Stimulated activated CD4-positive, alpha-beta T cell treated with anti-CD3 and anti-CD28 coated beads, Interleukin-4, amount 100 ng/mL, for 1 hour (primary cell): ENCODE measurements at regions not wholly inside any gene's neighbourhood (a gene's known extent, or its start where the extent isn't known, plus 50 kb on each side); places are given as distances from the start of the nearest gene placed in this dataset.
"Not testable (repeated sequence)": the region's sequence is repeated elsewhere in the genome, so short reads cannot be mapped to it uniquely, and the experiment has no call there.

Source experiments
- DNase-seq: peaks from one replicate; pipeline ENCODE4 v3.0.0-alpha.2; 2020

DNA sequence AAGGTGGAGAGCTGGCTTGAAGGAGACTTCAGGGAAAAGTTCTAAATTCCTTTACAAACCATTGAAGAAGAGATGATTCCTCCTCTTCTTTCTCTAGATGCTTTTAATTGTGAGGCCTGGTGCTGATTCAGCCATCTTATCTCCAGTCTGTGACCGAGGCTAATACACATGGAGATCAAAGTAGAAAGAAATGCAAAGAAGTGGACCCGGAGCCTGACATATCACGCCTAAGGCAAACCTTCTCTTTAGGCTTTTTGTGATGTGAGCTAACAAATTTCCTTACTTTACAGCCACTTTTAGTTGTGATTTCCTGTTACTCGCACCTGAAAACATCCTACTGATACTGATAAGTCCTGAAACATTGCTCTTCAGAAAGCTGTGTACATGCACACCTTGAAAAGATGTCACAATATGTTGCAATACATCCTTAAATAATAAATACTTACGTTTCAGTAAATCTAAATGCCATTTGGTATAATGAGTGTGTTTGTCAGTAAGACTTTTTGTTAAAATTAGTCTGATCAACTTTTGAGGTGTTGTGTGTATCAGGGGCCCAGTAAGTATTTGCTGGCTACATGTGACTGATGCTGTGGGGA lies 192.4 kb downstream of the BAMBI start:
- DNase-seq, result no peak

DNA sequence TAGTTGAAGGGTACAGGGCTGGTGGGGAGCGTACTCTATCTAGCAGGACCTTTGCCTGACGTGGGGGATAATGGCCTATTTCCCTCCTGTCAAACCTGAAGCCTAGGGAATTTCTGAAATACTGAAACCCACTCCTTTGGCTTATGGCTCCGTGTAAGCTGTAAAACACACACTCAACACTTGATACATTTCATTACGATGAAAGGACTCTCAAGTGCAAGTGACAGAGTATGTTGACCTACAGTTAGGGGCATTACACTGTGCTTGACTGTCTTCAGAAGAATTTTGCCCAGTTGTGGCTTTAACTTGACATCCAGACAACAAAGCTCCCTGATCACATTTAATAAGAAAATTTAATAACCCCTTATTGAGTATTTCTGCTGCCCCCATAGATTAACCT lies 194.3 kb downstream of the BAMBI start:
- no peak for DNase-seq

DNA sequence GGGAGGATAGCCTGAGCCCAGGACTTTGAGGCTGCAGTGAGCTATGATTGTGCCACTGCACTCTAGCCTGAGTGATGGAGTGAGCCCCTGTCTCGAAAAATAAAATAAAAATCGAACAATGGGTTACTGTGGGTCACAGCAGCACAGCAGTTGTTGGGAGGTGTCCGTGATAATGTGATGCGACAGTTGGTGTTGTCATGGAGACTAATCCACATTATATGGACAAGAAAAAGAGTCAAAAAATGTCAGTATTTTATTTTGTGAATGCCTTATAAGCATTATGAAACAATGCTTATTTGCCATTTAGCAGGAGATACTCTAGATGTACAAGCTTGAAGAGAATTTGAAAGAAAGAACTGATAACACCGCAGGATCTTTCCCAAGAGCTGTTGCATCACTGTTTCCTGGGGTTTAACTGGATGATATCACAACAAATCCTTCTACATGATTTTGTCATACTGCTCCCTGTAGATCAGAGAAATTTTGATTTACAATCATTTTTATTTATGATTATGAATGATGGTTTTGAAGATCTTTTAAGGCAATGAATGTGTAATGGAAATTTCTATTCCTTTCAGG lies 195.4 kb downstream of the BAMBI start:
- DNase-seq, result no peak

DNA sequence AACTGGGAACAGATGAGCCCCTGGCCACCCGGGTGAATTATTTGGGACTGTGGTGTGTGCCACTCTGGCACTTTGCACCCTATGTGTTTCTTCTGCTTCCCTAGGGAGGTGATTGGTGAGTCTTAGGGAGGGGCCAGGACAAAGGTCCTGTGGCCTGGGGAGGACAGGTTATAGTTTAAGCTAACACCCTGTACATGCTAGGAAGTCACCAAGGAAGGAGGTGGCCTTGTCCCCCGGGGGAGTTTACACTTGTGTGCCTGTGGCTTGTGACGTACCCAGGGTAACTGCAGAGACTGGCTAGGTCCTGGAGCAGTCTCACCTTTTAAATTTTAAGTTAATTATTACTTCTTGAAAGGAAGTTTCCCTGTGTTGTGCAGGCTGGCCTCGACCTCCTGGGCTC lies 196.2 kb downstream of the BAMBI start:
- no peak for DNase-seq

DNA sequence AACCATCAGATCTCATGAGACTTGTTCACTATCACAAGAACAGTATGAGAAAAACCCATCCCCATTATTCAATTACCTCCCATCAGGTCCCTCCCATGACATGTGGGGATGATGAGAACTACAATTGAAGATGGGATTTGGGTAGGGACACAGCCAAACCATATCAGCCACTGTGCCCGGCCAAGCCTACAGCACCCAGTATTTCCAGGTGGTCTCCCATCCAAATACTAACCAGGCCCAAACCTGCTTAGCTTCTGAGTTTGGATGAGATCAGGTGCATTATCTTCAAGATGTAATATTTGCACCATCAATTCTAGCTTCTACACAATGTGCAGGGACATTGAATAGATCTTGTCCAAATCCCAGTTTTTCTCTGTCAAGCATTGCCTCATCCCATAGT lies 196.9 kb downstream of the BAMBI start:
- DNase-seq, result no peak

DNA sequence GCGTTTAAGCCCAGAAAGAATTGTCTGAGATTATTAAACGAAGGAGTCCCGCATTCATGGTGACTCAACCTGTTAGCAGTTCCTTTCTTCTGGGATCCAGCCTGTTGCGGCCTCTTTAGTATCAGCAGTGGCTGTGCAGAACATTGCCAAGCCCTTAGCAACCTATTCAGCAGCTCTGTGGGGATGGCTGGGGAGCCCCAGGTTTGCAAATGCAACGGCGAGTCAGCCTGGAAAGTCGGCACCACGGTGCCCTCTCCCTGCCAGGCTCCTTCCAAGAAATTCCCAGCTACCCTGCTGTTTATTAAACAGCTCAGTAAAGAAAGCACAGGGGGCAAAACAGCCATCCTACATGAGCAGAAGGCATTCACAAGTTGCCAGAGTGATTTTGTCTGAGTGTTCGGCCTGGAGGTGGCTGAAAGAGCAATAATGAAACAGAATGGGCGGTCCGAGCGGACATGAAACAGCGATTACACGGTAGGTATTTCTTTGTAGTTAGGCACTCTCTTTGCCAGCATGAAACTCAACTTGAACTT lies 198.3 kb downstream of the BAMBI start:
- no peak for DNase-seq

DNA sequence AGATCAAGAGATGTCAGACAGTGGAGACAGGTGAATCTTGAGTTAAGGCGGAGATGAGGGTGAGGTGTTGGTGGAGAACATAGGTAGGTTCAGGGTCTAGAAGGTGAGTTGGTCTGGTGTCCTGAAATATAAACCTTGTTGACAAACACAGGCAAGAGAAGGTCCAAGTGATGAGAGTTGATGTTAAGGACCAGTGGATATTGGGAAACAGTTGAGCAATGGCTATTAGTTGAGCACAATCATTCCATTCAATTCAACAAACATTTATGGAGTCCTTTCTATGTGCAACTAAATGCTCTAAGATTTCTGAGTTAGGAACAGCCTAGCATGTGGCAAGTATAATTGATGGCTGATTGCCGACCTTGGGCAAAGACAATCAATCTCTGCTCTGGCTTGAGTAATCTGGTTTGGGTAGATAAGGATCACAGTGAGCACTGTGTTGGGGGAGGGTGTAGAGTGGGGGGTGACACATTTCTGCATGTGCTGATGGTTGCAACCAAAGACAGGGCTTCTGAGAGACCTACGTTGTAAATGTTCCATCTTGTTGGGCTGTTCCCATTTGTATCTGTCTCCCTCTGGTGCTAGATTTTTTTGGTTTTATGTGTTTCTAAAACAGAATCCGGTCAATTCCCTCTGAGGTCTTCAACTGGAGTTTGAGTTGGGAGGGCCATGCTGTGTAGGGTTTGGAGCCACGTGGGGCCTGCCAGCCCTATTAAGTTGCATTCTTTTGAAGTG lies 201.1 kb downstream of the BAMBI start:
- no peak for DNase-seq

DNA sequence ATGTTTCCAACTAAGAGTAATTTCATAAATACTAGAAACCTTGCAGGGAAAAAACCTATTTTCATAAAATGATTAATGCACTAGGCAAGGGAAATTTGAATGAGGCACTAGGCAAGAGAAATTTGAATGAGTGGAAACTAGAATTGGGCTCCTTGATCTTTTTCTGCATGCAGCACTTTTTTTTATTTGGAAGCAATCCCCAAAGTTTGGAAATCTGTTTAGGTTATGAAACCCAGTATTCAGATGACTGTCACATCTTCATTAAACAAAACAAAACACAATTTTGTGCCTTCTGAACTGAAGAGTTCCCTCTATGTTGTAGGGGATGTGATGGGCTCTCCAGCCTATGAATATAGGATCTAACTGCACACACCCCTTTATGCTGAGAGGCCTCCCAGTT lies 201.9 kb downstream of the BAMBI start:
- no peak for DNase-seq

DNA sequence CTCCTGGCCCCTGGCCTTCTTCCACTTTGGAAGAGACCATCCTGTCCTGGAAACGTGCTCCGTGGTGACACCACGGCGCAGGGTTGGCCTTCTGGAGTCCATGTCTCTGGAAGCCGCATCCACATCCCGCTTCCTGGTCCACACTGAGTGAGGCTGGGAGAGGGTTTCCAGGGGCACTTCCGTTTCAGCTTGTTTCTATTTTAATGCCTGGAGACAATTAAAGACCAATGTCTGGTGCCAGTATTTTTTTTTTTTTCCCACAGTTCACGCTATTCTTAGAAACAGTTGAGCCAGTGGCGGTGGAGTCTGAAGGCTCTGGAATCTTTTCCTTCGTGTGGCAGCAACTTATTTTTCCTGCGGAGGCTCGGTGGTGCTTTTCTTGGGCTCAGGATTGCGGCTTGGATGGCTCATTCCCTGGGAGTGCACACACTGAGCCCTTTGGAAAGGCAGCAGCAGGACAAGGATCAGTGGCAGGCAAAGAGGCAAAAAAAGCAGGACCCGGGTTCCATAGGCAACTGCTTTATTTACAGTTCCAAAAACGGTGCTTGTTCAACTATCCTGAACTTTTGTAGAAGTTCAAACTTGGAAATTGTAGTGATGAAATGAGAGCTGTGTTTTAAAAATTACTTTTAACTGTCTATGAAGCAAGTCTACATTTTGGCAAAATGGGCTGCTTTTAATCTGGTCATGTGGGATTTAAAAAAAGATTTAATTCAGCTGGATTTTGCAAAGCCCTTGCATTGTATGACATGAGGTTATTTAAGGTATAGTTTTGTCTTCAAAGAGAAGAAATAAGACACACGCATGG lies 202.8 kb downstream of the BAMBI start:
- DNase-seq, result no peak

DNA sequence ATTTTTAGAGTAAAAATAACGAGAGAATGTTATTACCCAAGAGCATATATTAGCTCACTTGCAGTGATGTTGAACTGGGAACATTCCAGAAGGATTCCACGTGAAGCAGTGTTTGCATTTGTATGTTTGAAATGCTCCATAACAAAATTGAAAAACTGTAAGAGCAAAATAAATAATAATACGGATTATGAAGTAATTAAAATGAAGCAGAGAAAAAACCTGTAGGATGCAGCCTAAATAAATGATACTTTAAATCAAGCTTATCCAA lies 203.3 kb downstream of the BAMBI start:
- DNase-seq, result no peak

DNA sequence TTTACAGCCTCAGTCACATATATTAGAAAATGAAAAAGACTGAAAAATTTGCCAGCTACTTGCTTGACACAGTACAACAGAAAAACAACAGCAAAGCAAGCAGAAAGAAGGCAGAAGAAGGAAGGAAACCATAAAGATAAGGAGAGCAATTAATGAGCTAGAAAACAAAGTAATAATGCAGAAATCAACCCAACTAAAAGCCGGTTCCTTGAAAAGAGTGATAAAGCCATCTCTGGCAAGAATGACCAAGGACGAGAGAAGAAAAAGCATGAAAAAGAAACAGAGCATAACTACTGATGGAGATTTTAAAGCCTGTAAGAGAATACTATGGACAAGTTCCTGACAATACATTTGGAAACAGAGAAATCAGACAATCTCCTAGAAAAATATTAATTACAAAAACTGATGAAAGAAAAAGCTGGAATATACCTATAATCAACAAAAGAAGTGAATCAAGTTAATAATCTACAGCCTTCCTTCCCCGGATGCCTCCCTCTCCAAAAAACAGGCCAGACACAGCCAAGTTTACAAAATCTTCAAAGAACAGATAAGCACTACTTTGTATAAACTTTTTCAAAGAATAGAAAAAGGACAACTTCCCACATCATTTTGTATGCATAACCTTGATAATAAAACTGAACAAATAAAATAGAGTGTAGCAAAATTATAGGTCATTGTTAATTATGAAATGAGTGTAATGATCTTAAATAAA lies 204.0 kb downstream of the BAMBI start:
- no peak for DNase-seq

DNA sequence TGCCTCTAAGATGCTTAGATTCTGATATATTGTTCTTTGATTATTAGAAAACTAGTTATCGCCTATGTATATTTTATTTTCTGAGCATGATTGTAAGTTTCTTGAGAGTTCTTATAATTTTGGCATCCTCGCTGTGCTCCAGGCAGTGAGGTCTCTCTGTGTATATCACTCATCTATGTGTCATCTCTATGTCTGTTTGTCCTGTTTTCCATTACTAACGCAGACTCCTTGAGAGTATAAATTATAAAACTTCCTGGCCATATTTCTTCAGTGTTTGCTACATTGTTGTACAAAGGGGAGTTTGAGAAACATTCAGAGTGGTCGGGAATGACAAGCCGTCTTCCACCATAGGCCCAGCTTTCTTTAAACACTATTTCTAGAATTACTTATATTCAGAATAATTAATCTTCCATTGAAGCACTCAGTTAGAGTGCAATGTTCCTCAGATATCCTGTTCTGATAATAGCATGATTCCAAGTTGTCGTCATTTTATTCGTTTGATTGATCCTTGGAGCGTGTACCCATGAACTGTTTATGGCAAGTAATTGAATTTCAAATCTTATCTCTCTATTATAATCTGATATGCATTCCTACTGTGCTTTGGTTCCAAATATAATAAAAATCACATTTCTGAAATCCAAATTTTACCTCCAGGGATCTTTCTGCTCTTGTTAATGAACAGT lies 206.6 kb downstream of the BAMBI start:
- DNase-seq, result no peak

DNA sequence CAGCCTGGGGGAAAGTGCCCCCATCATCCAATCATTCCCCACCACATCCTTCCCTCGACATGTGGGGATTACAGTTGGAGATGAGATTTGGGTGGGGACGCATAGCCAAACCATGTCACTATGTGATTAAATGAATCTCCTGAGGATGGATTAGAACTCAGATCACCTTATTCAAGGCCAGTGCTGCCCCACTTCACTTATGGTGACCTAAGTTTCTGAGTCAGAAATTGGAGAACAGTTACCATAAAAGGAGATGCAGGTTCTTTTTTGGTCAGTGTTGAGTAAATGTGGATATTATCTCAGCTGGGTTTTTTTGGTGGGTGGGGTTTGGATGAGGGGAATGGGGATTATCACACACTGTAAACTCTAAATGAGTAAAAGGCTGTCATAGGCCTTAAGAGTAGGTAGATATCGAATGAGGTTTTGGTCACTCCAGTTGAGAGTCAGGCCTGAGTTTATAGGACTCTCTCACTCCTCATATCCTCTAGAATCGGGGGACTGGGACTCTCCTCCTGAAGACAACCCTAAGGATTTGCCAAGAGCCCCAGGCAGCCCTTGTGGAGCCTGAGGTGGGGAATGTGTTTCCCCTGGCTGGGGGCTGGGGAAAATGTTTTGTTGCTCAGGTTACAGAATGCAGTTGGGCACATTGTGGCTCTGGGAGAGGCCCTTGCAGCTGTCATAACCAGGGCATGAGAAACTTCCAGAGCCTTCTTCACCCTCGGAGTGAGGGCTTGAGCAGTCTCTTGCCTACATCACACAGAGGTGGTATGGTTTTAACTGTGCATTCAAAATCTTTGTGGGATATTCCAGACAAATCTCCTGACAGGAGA lies 213.0 kb downstream of the BAMBI start:
- DNase-seq, result no peak

DNA sequence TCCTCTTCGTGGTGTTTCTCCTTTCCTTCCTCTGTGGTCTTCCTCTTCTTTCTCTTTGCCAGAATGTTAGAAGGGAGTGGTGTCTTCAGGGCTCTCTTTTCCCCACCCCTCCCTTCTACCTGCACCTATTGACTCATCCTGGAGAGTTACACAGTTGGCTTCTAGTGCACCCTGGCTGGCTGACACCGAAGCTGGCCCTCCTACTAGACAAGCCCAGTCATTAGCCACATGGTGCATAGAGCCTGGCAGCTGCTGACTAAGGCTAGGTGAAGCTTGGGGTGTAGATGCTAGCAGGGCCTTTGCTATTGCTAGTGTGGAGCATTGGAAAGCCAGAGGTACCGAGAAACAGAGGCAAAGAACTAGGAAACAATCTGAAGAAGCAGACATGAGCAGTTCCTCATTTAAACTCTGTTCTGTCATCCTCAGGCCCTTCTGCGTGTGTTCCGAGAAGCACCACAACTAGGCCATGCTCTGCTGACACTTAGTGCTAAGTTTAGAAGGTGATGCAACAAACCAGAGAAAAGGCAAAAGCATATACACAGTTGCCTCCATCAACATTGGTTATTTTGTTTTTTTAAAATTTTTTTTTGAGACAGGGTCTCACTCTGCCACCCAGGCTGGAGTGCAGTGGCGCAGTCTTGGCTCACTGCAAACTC lies 213.9 kb downstream of the BAMBI start:
- no peak for DNase-seq

DNA sequence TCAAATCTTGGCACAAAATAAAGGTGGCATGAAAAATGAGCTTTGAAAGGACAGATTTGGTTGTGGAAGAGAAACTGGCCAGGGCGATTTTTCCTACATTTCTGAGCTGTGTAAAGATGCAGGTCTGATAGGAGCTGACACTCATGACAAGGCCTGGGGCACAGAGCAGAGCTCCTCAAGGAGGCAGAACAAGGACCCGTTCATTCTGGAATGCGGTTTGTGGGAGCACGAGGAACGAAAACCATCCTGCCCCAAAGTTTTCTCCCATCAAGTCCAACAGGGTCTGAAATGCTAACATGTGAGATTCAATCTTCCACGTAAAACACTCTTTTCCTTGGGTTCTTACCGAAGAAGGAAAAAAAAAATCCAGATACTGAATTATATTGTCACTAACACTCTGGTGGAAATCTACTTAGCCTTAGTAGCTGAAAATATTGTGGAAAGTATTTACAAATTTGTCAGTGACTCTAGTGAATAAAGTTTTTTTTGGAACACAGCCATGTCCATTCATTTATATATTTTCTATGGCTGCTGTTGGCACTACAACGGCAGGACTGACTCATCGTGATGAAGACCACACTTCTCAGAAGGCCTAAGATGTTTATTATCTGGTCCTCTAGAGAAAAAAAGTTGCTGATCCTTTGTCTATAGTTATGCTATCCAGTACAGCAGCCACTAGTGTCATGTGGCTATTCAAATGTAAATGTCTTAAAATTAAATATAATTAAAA lies 215.7 kb downstream of the BAMBI start:
- no peak for DNase-seq

DNA sequence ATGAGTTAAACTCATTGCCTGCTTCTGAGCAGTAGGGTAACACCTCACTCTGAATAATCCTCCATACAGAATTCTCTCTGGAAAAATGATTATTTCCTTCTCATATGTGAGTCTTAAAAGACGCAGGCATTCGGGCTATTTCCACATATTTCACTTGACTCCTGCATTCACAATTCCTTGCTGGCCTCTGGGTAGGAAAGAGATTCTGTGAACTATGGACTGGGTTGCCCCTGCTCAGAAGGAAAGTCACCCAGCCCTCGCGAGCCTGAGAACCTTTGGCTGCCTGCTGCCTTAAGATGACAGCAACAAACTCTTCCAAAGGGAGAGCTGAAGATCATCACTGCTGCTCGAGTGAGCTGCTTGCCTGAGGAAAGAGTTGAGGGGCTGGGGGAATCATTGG lies 216.8 kb downstream of the BAMBI start:
- DNase-seq, result no peak

DNA sequence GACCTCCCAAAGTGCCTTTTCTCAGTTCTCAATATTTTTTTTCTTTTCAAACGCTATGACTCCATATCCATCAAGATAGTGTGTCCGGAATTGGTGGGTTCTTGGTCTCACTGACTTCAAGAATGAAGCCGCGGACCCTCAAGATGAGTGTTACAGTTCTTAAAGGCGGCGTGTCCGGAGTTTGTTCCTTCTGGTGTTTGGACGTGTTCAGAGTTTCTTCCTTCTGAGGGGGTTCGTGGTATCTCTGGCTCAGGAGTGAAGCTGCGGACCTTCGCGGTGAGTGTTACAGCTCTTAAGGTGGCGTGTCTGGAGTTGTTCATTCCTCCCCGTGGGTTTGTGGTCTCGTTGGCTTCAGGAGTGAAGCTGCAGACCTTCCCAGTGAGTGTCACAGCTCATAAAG lies 218.3 kb downstream of the BAMBI start:
- not testable (repeated sequence) for DNase-seq

DNA sequence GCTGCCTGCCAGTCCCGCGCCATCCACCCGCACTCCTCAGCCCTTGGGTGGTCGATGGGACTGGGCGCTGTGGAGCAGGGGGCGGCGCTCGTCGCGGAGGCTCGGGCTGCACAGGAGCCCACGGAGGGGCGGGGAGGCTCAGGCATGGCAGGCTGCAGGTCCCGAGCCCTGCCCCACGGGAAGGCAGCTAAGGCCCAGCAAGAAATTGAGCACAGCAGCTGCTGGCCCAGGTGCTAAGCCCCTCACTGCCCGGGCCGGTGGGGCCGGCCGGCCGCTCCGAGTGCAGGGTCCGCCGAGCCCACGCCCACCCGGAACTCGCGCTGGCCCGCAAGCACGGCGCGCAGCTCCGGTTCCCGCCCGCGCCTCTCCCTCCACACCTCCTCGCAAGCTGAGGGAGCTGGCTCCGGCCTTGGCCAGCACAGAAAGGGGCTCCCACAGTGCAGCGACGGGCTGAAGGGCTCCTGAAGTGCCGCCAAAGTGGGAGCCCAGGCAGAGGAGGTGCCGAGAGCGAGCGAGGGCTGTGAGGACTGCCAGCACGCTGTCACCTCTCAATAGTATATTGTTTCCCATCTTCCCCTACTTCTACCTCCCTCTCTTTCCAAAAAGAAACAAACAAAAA lies 219.6 kb downstream of the BAMBI start:
- DNase-seq, result not testable (repeated sequence)

DNA sequence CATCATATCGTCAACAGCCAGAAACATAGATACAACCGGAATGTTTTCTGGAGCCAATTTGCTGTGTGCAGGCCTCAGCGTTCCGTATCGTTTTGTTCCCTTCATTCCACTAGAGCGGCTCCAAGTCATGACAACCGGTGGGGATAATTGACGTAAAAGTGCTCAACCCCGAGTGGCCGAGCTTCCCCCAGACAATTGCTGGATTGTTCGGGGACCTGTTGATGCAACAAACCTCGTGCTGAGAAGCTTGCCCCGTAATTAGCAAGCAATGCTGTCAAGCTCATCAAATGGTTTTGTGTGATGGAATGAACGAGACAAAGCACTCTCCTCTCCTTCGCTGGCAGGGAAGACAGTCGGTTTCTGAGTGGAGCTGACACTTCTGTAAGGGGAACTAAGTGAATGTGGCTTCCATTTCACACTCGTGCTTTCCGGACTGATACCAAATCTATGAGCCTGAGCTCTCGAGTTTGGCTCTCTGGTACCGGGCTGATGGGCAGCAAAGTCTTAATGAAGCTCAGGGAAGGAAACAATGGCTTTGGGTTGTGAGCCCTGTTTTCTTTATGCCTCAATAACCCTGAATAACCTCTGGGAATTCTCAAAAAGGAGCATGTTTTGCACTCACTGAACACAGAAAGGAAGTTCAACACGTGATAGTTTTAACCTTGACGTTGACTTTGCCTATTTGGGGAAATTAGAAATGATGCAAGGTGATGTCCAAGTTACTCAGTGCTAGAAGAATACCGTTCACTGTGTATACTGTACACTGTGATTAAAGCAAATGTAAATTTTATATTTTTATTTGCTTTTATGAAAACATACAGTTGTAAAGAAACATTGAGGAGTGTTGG lies 220.5 kb downstream of the BAMBI start:
- no peak for DNase-seq
